Kidney capillary endothelial cell (primary cell): ENCODE measurements at regions not wholly inside any gene's neighbourhood (a gene's known extent, or its start where the extent isn't known, plus 50 kb on each side); places are given as distances from the start of the nearest gene placed in this dataset.

Source experiments
- DNase-seq: peaks from one replicate; pipeline ENCODE4 v3.0.0-alpha.2; 2018; ENCODE audit warnings: low spot score

DNA sequence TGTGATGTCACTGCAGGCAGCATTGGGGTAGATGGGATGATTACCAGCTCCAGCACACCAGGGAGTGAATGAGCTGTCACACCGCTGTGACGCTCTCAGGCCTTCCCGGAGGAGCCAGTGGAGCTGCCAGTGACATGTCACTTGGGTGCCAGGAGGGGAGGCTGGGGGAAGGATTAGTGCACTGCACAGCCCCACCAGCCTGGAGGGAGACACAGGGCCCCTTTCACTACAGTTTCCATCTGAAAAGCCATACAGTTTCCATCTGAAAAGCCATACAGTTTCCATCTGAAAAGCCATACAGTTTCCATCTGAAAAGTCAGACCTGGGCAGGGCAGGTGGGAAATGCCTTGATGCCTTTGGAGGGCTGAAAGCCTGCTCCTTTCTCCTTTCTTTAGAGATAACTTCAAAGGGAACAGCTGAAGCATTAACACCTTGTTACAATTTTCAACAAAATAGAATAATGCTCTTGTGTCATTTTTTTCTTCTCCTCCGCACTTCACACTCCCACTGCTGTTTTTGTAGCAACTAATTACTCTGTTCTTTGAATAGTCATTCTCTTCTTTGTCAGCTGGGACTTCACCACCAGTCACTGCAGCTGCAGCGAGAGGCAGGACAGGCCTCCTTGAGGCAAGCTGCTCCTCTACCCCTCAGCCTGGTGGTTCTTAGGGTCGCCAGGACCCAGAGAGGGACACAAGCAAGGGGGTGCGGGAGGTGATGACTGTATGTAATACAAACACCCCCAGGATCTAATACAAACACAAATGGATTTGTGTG, 256.9 kb upstream of the RGS6 start:
- DNase-seq: no peak

- no peak for DNase-seq
Measured at GRCh38 chr14:71675900-71676287, 256.3 kb upstream of the RGS6 start.

GRCh38 chr14:71680736-71681387, 251.4 kb upstream of the RGS6 start:
- no peak for DNase-seq

- DNase-seq: no peak
Measured at GRCh38 chr14:71682337-71682736, 249.9 kb upstream of the RGS6 start.

DNA sequence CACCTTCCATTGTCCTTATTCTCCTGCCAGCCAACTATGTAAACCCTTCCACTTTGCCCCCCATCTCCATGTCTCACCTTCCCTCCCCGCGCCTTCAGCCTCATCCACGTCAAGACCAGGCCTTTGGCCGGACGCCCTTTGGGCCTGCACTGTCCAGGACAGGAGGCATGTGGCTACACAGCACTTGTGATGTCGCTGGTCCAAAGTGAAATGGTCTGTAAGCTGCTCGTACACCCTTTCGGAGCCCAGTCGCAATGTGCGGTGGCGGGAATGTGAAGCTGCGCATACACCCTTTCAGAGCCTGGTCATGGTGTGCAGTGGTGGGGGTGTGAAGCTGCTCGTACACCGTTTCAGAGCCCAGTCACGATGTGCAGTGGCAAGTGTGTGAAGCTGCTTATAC, 247.9 kb upstream of the RGS6 start:
- no peak for DNase-seq

GRCh38 chr14:71686677-71687076, 245.6 kb upstream of the RGS6 start:
- no peak for DNase-seq

- no peak for DNase-seq
Measured at GRCh38 chr14:71687166-71687831, 244.9 kb upstream of the RGS6 start.

DNA sequence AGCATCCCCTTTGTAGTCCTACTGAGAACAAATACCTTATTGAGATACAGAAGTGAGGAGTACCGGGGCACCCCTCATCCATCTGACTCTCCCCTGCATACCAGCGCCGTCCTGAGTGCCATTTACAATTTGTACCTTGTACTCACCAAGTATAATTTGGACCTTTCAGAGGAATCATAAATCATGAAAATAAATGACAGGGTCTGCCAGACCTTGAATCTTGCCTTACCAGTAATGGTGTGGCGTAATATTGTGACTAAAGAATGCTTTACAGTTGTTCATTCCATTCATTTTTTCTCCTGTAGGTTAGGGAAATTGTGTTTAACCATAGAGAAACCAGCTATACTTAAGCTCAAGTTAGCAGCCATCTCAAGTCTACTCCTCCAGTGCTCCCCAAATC, 243.7 kb upstream of the RGS6 start:
- DNase-seq: no peak

GRCh38 chr14:71690478-71690877, 241.8 kb upstream of the RGS6 start:
- DNase-seq: no peak

DNA sequence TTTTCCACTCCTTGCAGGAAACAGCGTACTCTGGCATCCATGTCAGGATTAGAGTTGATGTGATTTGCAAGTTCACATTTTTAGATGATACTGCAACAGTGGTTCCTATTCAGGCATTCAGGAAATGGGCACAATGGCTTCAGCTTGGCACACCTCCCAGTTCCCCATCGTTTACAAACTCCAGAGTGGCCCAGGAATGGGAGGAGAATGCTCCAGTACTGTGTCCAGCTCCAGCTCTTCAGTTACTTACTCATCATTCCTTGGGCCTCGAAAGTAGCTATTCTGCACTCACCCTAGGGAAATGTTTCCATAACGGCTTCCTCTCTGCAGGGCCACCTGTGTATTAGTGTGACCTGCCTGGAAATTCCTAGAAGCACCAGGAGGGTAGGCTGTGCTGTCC, 239.7 kb upstream of the RGS6 start:
- peak; percentile 47 for DNase-seq

- no peak for DNase-seq
Measured at GRCh38 chr14:71693381-71693780, 238.8 kb upstream of the RGS6 start.

- DNase-seq: no peak
Measured at GRCh38 chr14:71694591-71695530, 237.4 kb upstream of the RGS6 start.

DNA sequence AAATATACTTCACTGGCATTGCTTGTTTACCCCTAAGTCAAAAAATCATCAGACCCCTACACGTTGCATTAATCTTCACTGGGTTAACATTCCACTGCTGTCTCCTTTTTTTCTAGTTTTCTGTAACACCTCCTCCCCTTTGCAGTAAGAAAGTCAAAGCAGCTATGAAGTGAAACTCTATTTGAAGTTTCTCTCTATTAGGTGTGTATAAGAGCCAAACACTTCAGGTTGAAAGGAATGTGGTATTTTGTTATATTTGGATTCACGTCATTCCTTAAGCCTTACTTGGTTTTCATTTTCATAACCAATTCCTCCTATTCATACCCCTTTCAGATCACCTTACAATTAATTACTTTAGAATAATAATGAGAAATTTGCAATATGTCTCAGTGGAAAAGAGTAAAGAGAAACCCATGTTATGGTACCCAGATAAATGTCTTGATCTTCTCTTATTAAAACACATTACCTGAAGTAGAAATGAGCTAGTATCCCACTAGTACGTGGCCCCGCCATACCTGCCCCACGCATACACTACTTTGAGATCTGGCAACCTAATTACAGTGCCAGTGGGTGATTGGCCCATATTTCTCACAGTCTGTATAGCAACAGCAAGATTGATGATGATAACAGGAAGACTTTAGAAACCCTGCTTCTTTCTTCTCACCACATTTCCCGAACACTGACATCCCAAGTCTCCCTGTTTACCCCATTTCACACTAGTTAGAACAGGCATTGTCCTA, 236.4 kb upstream of the RGS6 start:
- DNase-seq: no peak

DNA sequence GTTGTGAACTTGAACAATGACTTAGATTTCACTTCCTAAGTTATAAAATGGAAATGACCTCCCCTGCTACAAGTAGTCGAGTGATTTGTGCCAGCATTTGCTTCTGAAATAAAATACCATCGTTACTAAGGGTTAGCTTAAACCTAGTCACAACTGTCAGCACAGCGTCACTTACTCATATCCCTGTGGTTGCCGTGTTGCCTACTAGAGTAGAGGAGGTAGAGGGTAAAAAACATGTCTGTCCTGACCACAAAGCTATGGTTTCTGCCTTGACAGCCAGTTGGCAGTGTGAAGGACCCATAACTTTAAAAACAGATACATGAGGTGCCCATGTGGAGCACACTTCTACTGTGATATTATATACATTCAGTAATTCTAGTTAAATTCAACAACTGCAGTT, 234.2 kb upstream of the RGS6 start:
- no peak for DNase-seq

DNA sequence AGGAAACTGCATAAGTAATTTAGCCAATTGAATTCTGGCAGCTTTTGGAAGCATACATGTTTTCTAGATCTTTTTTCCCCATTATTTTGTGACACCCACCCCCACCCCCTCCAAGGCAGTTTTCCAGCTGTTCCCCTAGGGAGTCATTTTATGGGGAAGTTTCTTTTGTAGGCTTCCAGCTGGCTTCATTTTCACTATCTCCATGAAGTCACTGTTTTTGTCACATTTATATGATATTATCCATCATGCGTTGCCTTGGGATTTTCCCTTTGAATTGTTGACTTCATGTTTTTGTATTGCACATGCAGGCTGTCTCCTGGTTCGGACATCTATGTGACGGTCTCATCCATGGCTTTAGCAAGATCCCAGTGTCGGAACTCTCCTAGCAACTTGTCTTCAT, 233.6 kb upstream of the RGS6 start:
- DNase-seq: no peak

- DNase-seq: no peak
Measured at GRCh38 chr14:71701990-71702389, 230.2 kb upstream of the RGS6 start.

GRCh38 chr14:71702786-71703185, 229.4 kb upstream of the RGS6 start:
- no peak for DNase-seq

- DNase-seq: no peak
Measured at GRCh38 chr14:71703477-71703876, 228.8 kb upstream of the RGS6 start.

GRCh38 chr14:71704210-71704609, 228.0 kb upstream of the RGS6 start:
- no peak for DNase-seq

- no peak for DNase-seq
Measured at GRCh38 chr14:71705460-71705859, 226.8 kb upstream of the RGS6 start.

DNA sequence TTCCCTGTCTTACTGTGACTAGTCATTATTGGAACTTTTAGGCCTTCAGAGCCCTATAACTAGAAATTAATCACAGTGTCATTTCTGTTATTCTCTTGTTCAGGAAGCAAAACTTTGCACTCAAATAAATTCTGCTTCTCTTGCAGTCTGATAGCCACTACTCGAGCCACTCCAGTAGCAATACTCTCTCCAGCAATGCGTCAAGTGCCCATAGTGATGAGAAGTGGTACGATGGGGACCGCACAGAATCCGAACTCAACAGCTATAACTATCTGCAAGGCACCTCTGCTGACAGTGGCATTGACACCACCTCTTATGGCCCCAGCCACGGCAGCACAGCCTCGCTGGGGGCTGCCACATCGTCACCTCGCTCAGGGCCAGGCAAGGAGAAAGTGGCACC, 223.2 kb upstream of the RGS6 start:
- no peak for DNase-seq

DNA sequence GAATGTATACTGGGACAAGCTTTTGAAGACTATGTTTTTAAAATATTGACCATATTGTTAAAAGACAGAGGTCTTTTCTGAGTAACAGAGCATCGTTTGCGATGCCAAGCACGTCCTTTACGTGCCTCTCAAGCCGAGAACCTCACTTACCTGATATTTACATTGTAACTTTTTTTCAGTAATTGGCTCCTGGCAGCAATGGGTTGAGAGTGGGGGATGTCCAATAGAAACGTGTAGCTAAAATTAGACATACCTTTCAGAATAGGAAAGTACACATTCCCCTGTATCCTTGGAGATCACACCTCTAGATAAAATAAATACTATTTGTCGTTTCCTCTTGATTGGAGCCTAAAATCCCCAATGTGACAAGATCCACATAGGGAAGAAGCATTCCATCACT, 222.2 kb upstream of the RGS6 start:
- DNase-seq: no peak
